ENCODE measurements at regions not wholly inside any gene's neighbourhood (a gene's known extent, or its start where the extent isn't known, plus 50 kb on each side); places are given as distances from the start of the nearest gene placed in this dataset.

DNA sequence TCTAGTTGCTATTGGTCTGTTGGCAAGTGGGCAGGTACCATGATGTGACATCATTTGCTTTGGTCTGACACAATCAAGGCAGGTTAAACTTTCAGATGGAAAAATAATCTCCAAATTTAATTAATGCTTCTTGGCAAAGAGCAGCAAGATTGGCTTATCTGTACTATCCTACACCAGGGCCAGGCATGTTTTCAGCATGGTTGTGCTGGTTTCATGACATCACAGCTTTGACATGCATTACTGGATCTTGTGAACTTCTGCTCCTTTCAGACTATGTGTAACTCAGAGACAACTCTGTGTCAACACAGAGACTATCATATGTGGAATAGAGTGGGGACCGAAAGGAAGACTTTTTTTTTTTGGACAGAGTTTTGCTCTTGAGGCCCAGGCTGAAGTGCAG, 520.5 kb downstream of the TDRD15 start:
- Mint-ChIP-seq H3K27me3 (ENCODE audit: low read depth) (no peaks in the 10 kb centered on the region), H3K27ac (ENCODE audit: unreplicated experiment) (no peak overlapping the region), H3K9me3 (no peaks in the 10 kb centered on the region), H3K4me1 (peaks cover 10% of the 10 kb centered on the region), H3K36me3 (ENCODE audit: low read depth) (no peaks in the 10 kb centered on the region), H3K4me3 (no peak overlapping the region)
- DNase-seq (ENCODE audit: low read depth, low spot score) = no peak
- TF ChIP-seq CTCF (conservative IDR thresholded peaks at IDR 0.05) = no peak

- Mint-ChIP-seq H3K4me1 (peaks cover 10% of the 10 kb centered on the region), H3K36me3 (ENCODE audit: low read depth) (no peaks in the 10 kb centered on the region), H3K27me3 (ENCODE audit: low read depth) (no peaks in the 10 kb centered on the region), H3K4me3 (no peak overlapping the region), H3K9me3 (no peaks in the 10 kb centered on the region), H3K27ac (ENCODE audit: unreplicated experiment) (no peak overlapping the region)
- DNase-seq (ENCODE audit: low read depth, low spot score) = no peak
- TF ChIP-seq CTCF (conservative IDR thresholded peaks at IDR 0.05) = no peak
Measured at GRCh38 chr2:21646345-21646744, 522.6 kb downstream of the TDRD15 start.

DNA sequence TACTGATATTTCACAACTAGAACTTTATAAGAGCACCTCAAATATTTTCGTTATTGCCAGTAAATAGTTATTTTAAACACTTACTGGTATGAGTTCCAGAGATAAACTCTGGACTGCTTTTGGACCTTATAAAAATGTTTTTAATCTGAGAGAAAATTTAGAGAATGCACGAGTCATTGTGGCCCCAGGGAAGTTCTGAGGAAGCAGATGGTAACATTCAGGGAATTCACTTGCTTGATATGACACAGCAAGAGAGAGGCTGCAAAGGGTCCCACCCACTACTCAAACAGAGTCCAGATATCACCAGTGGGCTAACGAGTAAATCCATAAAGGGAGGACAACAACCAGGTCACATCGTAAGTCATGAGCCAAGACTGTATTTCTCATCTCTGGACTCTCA, 526.8 kb downstream of the TDRD15 start:
- no peak for DNase-seq (ENCODE audit: low read depth, low spot score)
- H3K36me3 Mint-ChIP-seq (ENCODE audit: low read depth) = no peaks in the 10 kb centered on the region
- no peak overlapping the region for H3K27ac Mint-ChIP-seq (ENCODE audit: unreplicated experiment)
- no peak overlapping the region for H3K4me3 Mint-ChIP-seq
- H3K27me3 Mint-ChIP-seq (ENCODE audit: low read depth) = no peaks in the 10 kb centered on the region
- no peaks in the 10 kb centered on the region for H3K9me3 Mint-ChIP-seq
- no peak for TF ChIP-seq CTCF (conservative IDR thresholded peaks at IDR 0.05)
- peaks cover 11% of the 10 kb centered on the region for H3K4me1 Mint-ChIP-seq

DNA sequence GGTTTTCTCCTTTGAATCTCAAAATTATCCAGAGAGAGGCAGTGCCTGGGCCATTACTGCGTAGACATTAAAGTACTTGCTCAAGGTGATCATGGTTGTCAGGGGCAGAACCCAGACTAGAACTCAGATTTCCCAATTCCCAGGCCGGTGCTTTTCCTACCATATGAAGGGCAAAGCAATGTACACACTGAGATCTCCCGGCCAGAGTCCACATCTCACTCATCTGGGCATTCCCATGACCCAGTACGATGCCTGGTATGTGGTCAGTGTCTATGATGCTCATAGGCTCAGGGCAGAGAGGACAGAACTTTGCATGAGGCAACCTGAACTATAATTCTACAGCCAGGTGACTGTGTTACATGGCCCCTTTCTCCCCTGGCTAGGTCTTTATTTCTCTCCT, 531.4 kb downstream of the TDRD15 start:
- DNase-seq (ENCODE audit: low read depth, low spot score) = no peak
- Mint-ChIP-seq H3K36me3 (ENCODE audit: low read depth) (no peaks in the 10 kb centered on the region), H3K9me3 (no peaks in the 10 kb centered on the region), H3K4me3 (no peak overlapping the region), H3K4me1 (peaks cover 8% of the 10 kb centered on the region), H3K27me3 (ENCODE audit: low read depth) (no peaks in the 10 kb centered on the region), H3K27ac (ENCODE audit: unreplicated experiment) (no peak overlapping the region)
- TF ChIP-seq CTCF (conservative IDR thresholded peaks at IDR 0.05) = no peak

DNA sequence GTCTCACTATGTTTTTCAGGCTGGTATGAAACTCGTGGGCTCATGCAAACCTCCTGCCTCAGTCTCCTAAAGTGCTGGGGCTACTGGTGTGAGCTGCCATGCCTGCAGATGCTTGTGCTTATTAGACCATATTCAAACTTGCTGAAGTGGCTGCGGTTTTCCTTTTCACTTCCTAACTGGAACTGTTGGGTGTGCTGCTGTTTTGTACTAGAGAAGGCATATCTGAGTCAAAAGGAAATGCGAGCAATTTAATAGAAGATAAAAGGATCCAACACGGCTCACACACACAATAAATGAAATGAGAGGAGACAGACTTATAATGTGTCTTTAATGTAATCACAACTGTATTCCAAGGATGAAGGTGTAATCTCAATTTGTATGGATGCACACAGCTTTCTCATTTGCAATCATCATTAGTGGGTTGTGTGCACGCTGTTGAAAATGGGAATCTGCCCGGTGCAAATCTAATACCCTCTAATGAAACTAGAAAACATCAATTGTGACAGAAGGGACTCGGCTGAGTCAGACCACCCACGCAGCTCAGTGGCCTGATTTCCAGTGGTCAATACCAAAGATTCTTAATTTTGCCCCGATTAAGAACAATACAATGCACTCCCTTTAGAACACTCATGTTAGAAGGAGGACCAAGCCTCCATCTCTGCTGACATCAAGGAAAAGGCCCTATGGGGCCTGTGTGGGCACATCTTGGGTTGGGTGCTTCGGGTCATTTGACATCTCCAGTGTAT, 532.7 kb downstream of the TDRD15 start:
- no peaks in the 10 kb centered on the region for H3K36me3 Mint-ChIP-seq (ENCODE audit: low read depth)
- H3K27ac Mint-ChIP-seq (ENCODE audit: unreplicated experiment) = no peak overlapping the region

More for the DNA sequence above, 532.7 kb downstream of the TDRD15 start:
- no peak overlapping the region for H3K4me3 Mint-ChIP-seq
- no peak for DNase-seq (ENCODE audit: low read depth, low spot score)
- H3K9me3 Mint-ChIP-seq = no peaks in the 10 kb centered on the region
- H3K4me1 Mint-ChIP-seq = peaks cover 8% of the 10 kb centered on the region
- no peak for TF ChIP-seq CTCF (conservative IDR thresholded peaks at IDR 0.05)
- H3K27me3 Mint-ChIP-seq (ENCODE audit: low read depth) = no peaks in the 10 kb centered on the region

Data from neural crest cell (in vitro differentiated cells).